C4-2B (cell line): ENCODE measurements at regions not wholly inside any gene's neighbourhood (a gene's known extent, or its start where the extent isn't known, plus 50 kb on each side); places are given as distances from the start of the nearest gene placed in this dataset.

Experiments used
- H3K27ac ChIP-seq: fragments of 450-650 bp; 2 replicates; pipeline ENCODE4 v1.5.1; 2017
- ZFX ChIP-seq: fragments of 450-650 bp; IDR thresholded peaks from 2 replicates; pipeline ENCODE4 v1.6.1; 2017
- TF ChIP-seq, protein P1 (sequence below): fragments of 450-650 bp; conservative IDR thresholded peaks from 2 replicates; pipeline ENCODE4 v1.5.1; 2017; ENCODE audit warnings: mild to moderate bottlenecking

DNA sequence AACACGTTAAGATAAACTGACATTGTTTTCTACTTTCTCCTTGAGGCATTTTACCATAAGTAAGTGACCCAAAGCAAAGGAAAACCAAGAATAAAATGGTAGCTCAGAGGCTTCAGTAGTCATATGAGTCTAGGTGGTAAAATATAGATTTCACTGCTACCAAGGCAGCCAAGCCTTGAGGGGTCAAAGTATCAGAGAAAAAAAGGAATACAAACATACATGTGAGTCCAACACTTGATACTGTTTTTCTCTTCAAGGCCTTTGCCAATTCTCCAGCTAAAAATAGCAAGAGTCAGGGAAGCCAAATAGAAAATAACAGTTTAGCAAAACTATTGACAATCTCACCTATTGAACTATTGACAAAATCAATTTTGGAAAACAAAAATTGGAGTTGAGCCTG lies 925.9 kb downstream of the BCL11A start:
- H3K27ac ChIP-seq, result no peak overlapping the region
- TF ChIP-seq, protein P1, sequence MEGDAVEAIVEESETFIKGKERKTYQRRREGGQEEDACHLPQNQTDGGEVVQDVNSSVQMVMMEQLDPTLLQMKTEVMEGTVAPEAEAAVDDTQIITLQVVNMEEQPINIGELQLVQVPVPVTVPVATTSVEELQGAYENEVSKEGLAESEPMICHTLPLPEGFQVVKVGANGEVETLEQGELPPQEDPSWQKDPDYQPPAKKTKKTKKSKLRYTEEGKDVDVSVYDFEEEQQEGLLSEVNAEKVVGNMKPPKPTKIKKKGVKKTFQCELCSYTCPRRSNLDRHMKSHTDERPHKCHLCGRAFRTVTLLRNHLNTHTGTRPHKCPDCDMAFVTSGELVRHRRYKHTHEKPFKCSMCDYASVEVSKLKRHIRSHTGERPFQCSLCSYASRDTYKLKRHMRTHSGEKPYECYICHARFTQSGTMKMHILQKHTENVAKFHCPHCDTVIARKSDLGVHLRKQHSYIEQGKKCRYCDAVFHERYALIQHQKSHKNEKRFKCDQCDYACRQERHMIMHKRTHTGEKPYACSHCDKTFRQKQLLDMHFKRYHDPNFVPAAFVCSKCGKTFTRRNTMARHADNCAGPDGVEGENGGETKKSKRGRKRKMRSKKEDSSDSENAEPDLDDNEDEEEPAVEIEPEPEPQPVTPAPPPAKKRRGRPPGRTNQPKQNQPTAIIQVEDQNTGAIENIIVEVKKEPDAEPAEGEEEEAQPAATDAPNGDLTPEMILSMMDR, result no peak
- TF ChIP-seq ZFX, result no peak

DNA sequence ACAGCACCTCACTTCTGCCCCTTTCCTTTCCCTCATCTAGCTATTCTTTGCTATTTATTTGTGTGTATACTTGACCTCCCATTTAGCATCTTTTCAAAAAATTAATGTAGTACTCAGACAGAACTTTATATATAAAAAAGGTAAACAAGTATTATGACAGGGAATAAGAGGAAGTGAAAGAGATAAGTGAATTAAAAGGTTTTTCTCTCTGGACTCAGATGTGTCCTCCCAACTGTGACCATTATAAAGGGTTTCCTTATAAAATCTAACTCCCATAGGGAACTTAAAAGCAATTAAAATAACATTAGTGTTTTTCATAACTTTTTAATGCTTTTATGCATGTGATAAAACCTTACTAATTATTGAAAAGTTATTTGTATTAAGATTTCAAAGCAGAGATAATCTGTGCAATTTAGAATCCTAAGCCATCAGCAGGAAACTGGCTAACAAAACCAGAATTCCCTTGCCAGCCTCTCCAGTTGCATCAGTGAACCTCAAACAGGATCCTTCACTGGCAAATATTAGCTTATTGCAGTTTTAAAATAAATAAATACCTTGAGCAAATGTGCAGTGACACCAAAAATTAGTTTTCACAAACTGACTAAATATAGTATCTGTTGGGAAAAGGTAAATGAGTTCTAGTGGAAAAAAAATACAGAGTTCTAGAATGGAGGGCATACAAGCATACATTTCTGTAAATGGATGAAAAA lies 930.7 kb downstream of the BCL11A start:
- TF ChIP-seq ZFX, result no peak
- TF ChIP-seq, protein P1, result no peak

DNA sequence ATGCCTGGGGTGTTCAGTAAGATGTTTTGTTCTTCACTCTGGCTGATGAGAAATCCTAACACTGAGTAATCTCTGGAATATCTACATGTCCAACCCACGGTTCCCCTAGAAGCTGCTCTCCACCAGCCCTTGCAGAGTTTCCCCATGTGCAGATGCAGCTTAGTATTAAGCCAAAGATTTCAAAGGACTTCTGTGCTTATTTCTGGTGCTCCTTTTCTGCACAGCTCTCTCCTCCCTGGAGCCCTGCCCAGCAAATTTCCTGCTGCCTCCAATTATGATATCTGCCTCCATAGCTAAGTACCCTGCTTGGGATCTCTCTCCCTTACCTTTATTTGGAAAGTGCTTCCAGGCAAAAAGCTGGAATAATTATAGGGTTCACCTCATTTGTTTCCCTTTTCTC lies 949.3 kb downstream of the BCL11A start:
- no peak overlapping the region for H3K27ac ChIP-seq
- TF ChIP-seq, protein P1, result no peak
- TF ChIP-seq ZFX, result no peak

More for the DNA sequence above, 930.7 kb downstream of the BCL11A start:
- H3K27ac ChIP-seq, result no peak overlapping the region

DNA sequence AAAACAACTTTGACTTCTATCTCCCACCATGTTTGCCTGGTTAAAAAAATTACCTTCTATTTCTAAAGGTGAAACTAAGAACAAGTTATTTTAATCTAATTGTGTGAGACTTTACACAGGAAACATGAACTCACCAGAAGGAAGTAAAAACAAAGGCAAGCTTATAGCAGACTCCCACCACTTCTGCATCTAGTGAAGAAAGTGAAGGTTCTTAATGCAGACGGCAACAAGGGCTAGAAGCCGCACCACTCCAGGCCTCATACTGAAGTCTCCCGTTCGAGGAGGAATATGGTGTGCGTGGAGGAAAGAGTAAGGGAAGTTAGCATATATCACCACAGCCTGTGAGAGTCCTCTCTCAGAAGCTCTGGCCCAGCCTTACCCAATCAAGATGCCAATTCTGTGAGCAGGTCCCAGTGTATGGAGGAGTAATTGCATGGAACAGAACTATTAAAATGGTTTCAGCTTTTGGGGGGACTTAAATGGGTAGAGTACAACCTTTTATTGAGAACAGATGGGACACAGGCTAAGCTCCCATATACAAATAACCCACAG lies 958.7 kb downstream of the BCL11A start:
- H3K27ac ChIP-seq, result no peak overlapping the region
- no peak for TF ChIP-seq ZFX
- TF ChIP-seq, protein P1, result no peak

DNA sequence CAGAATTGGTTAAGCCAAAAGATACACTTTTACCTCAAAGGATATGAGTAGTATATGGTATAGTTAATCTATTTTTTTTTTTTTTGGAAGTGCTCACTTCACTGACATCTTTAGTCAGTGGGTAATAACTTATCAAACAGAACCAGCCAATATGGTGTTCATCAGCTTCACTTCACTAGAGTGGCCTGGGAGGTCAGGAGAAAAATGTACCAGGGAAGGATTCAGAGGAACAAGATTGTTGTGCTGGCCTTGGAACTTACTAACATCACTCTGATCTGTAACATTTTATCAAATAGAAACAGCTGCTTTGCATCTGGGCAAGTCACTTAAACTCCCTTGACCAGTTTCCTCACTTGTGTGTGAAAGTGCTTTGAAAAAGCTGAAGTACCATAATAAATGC lies 962.7 kb downstream of the BCL11A start:
- no peak overlapping the region for H3K27ac ChIP-seq
- TF ChIP-seq ZFX, result no peak
- TF ChIP-seq, protein P1, result no peak

DNA sequence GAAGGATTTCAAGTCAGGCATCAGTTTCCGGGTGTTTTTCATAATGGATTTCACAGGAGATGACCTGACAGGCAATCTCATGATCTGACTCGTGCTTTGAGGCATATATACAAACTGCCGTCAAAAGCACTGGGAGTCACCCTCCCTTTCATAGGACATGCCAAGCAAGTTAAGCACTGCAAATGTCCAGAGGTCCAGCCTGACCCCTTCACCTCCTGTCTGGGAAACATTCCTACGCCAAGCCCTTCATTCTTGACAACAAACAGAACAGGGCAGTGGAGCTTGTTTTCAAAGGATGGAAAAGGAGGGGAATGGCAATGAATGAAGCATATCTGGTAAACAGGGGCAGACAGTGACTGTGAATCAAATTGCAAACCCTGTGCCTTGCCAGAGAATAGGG lies 963.6 kb downstream of the BCL11A start:
- H3K27ac ChIP-seq, result no peak overlapping the region
- TF ChIP-seq, protein P1, result no peak
- no peak for TF ChIP-seq ZFX

DNA sequence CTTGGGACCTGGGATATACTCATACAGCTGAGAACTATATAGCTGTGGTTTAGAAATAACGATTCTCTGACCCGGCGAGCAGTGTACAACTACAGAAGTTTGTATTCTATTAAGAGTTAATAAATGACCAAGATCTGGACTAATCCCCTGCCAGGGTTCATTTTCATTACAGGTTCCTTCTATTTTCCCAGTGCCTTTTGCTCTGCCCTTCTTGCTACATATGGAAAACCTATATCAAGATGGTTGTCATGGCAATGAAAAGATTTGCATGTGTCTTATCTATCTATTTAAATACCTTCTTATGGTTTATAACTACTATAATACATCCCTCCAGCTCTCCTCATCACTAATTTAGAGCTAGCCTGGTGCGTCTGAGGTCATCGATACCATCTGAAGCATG lies 965.2 kb downstream of the BCL11A start:
- H3K27ac ChIP-seq, result no peak overlapping the region
- no peak for TF ChIP-seq ZFX
- TF ChIP-seq, protein P1, result no peak
